Lung microvascular endothelial cell (primary cell): ENCODE measurements at regions not wholly inside any gene's neighbourhood (a gene's known extent, or its start where the extent isn't known, plus 50 kb on each side); places are given as distances from the start of the nearest gene placed in this dataset.

Source experiments
- DNase-seq, 2 donors: peaks; one replicate each; pipeline versions ENCODE4 v3.0.0 to v3.0.0-alpha.2; 2010; ENCODE audit warnings: low read depth in 2 of 2

DNA sequence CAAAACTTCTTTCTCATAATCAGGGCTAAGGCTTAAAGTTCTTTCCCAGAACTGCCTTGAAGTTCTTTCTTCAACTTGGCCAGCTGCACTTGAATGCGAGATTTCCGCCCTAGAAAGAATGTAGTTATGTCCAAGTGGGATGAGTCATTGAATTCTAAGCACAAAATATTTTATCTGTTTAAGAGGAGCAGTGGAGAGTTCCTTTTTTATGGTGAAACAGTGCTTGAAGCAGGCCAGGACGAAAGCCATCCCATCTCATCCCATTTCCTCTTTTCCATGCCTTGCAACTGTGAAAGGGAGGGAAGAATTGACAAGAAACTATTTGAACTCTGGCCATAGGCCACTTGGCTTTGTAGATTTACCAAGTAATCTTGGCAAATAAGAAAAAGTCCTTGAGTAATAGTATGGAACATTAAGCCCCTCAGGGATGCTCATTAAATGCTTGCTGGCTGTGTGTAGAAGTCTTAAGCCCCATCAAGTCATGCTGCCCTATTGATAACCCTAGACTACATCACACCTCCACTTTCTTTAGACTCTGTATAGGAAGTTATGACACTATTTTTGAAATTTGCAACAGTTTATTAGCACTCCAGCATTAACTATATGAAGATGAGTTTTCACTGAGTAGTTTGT, 174.5 kb downstream of the KCTD12 start:
- peak in 1 of 2 donors; percentile 93 for DNase-seq

DNA sequence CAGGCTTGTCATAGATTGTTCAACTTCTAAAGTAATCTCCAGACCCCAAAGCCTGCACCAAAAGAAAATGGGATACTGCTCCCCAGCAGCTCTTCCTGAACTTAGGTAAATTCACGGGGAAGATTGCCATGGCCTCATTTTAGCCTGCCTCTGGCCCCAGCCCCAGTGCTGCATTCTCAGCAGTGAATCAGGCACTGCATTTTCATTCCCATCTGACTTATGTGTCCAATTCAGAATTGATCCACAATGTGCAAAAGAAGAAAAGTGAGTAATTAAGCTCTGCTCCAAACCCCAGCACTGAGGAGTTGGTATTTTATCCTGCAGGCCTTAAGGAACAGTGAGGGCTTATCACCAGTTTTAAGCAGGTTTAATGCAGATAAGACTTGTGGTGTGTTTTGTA, 176.4 kb downstream of the KCTD12 start:
- DNase-seq, result no peak

DNA sequence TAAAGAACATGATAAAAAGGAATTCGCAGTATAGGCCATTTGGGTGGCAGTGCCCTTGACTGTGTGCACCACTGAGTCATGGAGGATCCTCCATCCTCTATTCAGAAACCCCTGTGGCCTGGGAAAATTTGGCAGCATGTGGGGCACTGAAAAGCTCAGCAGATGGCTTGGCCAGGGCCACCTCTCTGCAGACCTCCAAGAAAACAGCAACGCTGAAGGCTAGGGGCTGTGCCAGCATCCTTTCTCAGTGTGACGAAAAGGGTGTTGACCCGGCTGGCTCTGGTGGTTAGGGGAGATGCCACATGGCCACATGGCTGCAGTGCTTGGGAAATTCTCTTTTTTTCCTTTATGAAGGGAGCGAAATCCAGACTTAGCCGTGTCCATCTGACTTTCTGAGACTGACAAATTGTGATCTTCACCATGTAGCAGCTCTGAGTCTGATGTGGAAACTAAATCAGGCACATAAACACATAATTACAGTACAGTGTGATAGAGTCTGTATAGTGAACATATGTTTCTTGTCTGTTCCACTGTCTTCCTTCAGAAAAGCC, 178.0 kb downstream of the KCTD12 start:
- no peak for DNase-seq

DNA sequence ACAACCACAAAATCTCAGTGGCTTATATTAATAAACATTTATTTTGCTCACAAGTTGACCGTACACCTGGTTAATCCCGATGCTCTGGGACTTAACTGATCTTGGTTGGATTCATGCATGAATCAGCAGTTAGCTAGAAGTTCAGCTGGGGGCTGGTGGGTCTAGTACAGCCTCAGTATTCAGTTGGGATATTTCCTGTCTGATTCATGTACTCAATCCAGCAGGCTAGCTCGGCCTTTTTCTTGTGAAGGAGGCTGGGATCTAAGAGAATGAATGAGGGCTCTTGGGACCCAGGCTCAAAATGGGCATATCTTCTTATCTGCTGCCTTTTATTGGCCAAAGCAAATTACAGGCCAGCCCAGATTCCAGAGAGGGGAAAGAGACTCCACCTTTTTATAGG, 178.8 kb downstream of the KCTD12 start:
- peak; percentile 11 to 84 for DNase-seq

DNA sequence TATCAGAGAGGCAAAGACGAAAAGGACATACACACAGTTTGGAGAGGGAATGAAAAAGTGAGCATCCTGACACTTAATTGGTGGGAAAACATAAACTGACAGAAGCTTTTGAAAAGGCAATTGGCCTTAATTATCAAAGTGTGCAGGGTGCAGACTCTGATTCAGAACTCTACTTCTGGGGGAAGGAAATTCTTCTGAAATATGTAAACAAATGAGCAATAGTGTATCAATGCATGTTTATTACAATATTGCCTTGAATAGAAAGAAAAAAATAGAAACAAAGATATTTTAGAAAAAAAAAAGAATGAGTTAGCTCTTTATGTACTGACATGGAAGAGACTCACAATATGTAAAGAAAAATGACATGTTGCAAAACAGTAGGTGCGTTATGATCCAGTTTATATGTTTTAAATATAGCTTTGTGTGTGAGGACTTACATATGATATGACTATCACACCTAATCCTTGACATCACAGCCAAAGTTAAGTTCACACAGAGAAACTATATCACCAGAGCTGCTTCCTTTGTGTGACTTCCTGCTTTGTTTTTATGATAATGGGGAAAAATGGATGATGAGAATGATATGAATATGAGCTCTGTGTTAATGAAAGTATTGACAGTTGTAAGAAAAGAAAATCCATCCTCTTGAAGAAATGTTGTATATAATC, 182.4 kb downstream of the KCTD12 start:
- DNase-seq, result peak; percentile 42 to 45

DNA sequence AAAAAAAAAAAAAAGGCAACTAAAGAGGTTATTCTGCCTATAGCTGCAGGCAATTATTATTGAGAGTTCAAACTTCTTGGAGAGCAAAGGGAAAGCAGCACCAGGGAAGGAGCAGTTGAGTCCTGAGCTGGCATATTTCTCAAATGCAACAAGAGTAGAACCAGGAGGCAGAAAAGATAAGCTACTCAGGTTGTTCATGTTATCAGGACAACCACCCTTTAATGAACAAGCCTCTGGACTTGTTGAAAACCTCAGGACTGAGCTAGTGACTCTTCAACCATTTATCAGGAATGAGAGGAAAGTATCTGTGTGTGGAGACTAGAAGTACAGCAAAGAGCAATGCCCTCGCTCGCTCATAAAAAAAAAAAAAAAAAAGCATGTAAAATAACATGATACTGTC, 183.0 kb downstream of the KCTD12 start:
- no peak for DNase-seq

DNA sequence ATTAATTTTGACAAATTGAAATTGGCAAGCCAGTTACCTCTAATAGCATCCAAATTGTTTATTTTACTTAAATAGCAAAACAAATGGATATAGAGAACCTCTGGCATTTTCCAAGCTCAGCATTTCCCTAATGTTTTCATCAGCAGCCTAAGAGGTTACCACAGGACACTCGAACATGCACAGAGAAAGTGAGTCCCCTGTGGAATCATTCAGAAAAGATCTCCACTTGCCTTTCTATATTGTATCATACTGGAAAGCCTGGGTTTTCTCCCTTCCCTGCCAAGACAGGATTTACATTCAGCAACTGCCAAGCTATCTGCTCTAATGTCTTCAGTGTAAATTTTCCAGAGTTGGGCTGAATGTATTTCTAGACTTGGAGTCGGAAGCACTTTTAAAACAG, 188.9 kb downstream of the KCTD12 start:
- peak in 1 of 2 donors; percentile 20 for DNase-seq

DNA sequence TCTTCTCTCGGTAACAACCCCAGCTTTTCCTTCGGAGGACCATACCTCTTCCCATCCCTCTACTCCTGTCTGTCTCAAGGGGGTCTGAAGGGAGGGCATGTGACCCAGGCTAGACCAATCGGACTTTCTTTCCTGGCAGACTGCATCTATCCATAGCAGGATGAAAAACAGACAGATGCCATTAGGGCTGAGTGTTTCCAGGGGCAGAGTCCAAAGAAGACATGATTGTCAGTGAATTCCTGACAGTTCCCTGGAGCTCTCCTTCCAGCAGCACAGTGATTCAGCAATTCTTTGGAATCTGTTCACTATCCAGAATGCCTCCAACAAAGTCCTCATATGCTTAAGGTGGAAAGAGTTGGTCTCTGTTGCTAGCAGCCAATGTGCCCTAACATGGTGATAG, 189.8 kb downstream of the KCTD12 start:
- DNase-seq, result no peak

DNA sequence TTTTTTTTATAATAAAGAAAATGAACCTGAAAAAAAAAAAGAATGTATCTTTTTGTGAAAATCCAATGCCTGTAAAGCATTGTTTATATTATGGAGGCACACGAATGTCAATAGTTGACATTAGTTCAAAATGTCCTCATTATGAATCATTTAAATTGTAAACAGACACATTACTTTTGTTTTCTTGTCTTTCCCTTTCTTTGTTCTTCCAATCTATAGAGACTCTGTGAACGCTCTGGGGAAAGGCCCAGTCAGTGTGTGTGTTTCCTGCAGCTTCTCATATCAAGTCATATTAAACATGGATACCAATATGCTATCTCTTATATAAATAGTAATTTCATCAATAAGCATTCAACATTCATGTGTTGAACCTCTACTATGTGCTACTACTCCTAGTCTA, 193.1 kb downstream of the KCTD12 start:
- DNase-seq, result peak in 1 of 2 donors; percentile 58

DNA sequence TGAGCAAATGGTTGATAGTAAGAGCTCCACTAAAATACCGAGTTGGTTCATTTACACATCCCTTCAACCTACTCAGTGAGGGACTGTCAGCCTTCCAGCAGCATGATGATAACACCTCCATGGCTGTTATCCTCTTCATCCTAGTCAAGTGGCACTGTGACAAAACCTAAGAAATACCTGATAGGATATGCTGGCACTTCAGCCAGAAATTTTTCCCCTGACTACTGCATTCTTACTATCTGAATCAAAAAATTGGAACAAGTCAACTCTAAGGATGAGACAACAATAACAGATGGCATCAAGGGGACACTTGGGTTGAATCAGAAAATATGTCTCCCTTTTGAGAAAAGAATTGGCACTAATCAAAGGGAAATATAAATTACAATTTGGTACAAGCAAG, 193.9 kb downstream of the KCTD12 start:
- DNase-seq, result no peak

DNA sequence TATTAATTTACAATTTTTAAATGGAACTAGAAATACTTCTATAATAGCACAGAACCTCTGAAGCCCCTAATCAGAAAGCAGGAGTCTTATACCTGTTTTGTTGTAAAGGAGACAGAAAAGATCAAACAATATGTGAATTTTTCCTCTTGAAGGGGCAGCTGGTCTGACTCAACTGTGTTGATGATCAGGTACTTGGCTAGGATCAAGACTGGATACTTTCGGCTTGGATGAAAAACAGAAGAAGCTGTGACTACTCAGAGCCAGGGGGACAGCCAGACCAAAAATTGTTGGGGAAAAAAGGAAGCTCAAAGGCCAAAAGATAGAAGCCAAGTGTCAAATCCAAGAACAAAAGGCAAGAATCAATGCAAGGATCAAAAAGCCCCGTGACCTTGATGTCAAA, 195.6 kb downstream of the KCTD12 start:
- no peak for DNase-seq

DNA sequence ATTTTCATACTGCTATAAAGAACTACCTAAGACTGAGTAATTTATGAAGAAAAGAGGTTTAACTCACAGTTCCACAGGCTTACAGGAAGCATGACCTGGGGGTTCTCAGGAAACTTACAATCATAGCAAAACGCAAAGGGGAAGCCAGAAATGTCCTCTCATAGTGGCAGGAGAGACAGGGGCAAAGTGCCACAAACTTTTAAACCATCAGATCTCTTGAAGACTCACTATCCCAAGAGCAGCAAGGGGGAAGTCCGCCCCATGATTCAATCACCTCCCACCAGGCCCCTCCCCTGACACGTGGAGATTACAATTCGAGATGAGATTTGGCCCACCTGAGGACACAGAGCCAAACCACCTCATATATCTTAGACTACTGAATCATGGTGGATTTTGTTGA, 198.7 kb downstream of the KCTD12 start:
- no peak for DNase-seq

DNA sequence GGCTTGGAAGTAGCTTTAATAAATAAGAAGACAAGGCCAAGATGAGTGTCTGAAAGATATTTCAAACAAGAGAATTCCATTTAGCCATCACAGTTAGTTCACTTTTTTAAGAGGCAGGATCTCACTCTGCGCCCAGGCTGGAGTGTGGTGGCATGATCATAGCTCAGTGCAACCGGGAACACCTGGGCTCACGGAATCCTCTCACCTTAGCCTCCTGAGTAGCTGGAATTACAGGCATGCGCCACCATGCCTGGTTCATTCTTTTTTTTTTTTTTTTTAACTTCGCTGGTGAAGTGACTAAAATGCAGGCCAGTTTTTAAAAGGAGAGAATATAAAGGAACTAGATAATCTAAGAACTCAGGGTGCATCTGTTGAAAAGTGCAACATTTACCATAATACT, 200.3 kb downstream of the KCTD12 start:
- no peak for DNase-seq

DNA sequence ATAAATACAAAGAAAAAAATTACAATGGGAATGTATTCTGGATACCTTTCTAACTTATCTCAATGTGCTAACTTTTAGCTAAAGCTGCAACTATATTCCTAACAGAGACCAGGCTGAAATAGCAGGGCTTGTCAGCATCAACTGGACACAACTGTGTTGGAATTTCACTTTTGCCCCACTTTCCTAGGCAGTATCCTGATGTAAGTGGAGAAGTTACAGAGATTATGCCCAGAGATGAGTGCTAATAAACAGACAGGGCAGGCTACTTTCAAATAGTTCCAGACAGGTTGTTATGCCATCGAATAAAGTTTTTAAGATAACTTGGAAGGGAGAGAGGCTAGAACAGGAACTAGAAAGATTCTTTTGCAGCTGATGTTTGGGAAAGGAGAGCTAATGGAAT, 201.9 kb downstream of the KCTD12 start:
- DNase-seq, result peak in 1 of 2 donors; percentile 34

DNA sequence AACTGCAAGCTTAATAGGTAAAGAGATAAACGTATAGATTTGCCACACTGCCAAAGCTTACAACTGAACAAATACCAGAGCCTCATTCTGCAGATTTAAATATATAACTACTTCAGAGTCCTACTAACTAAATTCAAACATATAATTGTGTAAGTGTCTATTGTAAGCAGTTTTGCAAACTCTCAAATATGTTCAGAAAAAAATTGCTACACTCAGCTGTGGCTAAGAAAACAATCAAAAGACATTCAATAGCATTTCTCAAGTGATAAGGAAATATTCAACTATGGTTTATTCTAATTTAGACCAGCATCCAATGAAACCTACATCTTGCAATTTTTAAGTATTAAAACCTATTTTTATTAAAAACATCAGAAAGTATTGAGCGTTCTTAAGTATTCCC, 202.4 kb downstream of the KCTD12 start:
- no peak for DNase-seq

DNA sequence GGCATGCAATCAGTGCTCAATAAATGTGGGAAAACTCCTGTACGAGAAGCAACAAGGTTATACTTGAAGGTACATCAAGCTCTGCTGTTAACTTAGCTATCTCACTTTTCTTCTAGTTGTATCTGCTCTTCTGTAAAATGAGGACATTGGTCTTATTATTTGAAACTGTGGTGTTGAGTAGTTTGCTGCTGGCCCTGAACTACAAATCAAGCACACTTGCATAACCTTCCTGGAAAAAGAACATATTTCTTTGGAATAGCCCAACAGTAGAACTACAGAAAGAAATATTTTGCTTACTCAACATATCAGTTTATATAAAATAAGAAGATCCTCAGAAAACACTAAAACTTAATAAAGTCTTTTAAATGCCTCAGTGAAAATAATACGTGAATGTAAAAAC, 203.0 kb downstream of the KCTD12 start:
- no peak for DNase-seq

DNA sequence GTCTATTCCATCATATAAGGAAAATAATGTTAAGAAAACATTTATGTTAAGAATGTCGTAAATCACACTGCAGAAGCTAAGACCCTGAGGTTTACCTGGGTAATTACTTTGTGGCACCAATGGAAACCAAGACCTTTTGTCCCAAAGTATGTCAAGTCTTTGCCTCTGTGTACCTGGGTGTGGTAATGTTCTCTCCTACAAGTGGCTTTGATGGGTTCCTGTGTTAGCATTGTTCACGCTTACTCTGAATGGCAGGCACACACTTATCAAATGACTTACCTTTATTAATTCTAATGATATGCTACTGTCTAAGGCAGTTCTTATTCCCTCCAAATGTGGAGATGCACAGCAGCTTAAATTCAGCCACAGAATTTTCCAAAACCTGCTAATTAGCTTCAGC, 206.1 kb downstream of the KCTD12 start:
- no peak for DNase-seq

DNA sequence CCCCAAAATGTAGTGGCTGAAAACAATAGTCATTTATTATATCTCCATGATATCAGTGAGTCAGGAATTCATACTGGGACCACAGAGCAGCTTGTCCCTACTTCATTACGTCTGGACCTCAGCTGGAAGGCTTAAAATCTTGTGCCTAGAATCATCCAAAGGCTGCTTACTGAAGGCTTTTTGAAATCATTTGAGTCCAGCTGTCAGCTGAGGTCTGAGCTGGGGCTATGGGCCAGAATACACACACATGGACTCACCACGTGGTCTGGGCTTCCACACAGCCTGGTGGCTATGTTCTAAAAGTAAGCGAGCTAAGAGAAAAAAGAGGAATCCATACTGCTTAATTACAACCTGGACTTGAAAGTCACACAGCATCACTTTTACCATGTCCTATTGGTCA, 209.2 kb downstream of the KCTD12 start:
- peak in 1 of 2 donors; percentile 78 for DNase-seq

DNA sequence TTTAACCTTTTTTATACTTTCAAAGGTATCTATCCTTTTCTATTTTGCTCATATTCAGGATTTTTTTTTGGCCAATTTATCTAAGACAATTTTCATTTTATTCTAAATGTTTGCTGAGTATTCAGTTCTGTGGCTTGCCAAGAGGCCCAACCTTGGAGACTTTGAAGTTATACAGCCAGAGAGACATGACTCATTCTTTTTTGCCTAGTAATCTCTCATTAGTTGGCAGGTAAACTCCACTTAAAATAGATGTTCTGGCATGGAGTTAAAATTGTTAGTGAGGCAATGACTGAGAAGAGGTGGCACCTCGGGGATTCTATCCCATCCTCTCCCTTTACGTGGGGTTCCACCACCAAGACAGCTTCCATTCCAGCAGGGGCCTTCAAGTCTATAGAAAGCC, 213.8 kb downstream of the KCTD12 start:
- DNase-seq, result peak in 1 of 2 donors; percentile 43

DNA sequence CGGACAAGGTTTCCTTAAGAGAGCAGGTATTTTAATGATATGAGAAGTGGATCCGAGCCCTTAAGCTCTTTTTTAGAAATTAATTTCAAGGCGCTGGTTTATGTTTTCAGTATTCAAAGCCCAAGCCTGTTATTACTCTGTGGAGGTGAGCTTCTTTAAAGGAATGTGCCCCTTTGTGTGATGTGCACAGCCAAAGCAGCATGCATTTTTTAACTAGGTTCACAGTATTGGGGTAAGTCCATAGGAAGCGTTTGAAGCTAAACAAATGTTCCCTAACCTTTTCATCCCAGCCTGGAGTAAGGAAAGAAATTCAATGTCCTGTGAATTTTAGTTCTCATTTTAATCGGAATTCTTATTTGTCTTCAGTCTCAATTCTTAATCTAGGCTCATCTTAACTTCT, 217.5 kb downstream of the KCTD12 start:
- DNase-seq, result no peak

DNA sequence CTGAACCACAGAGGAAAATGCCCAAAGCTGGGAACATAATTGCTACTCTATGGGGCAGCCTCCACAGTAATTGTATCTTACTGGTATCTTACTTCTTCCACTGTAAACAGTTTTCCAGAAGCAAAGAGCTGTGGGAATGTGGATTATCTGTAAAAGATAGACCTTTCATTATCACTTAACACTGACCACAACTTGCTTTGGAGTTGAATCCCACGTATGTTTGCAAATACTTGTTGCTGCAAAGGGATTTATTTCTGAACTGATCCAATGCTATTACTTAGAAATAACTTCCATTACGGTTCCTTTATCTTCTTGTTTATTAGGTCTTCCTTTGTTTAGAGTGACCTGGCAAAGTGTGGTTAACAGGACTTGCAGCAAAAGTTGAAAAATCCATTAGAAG, 218.1 kb downstream of the KCTD12 start:
- DNase-seq, result no peak

DNA sequence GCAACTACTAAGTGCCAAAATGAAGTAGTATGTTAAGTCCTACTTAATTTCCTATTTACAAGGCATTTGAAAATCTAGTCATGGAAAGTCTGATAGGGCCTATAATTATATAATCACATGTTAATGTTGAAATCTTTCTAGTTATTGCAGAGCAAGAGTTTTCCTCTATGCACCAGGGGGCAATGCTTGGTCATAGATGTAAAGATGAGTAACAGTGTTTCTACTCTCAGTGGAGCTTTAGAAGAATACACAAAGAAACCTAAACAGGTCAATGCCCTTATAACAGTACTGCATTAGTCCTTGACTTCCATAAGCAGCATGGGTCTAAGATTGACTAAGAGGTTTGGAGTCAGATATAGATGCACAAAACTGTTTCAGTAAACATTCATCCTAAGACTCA, 218.7 kb downstream of the KCTD12 start:
- DNase-seq, result peak; percentile 87 to 93

DNA sequence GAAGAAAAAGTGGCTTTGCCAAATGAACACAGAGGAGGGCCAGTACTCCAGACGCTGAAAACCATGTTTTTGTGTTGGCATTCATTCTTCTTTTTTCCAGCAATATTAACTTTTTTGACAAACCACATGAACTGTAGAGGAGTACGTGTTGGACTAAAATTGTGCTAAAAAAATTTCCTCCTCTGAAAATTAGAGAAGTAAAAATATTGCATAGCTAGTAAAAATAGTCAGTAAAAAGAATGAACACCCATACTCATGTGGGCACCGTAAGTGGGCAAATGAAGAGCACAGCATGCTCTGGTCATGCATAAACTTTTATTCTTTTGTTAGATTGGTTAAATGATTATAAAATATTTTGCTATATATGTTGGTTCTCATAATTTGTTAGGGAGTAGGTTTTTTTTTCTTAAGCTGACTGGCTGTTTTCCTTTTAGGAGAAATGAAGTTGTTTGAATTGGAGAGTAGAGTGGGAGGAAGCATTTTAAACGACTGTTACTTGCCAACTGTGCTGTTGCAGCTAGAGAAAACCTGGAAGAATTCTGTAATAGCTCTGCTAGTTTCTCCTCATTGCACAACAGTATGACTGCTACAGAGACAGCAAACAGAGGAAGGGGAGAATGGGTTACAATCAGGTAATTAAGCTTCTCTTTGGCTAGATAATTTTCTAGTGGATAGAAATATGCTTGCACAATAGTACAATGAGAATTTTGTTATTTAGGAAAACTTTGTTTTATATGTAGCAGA, 222.4 kb downstream of the KCTD12 start:
- DNase-seq, result no peak
